ENCODE measurements at regions not wholly inside any gene's neighbourhood (a gene's known extent, or its start where the extent isn't known, plus 50 kb on each side); places are given as distances from the start of the nearest gene placed in this dataset.

- TF ChIP-seq POLR2A (IDR thresholded peaks at IDR 0.05) (no peak), CTCF (IDR thresholded peaks at IDR 0.05) (no peak)
These were observed 181.5 kb upstream of the SYT1 start for GRCh38 chr12:78683031-78683430.
